Thyroid gland (tissue), 4 donors: ENCODE measurements at regions not wholly inside any gene's neighbourhood (a gene's known extent, or its start where the extent isn't known, plus 50 kb on each side); places are given as distances from the start of the nearest gene placed in this dataset.

Source experiments
- CTCF ChIP-seq, 6 experiments: fragments of 200-600 bp in 3 of 6; fragments of 450-650 bp in 3 of 6; sonication (generic) in 3 of 6; IDR thresholded peaks; one replicate each; pipeline ENCODE4 v1.5.1; 2016 to 2019; ENCODE audit warnings: antibody characterized with exemption in 6 of 6, mild to moderate bottlenecking in 2 of 6, inconsistent platforms in 1 of 6, moderate library complexity in 1 of 6
- POLR2A ChIP-seq, 2 donors: fragments of 450-650 bp; IDR thresholded peaks; one replicate each; pipeline ENCODE4 v1.6.1; 2017; ENCODE audit warnings: antibody characterized with exemption in 2 of 2, mild to moderate bottlenecking in 2 of 2, moderate library complexity in 1 of 2

GRCh38 chr2:122083256-122084048, 328.0 kb downstream of the TSN start:
- TF ChIP-seq CTCF (IDR thresholded peaks at IDR 0.05) (no peak), POLR2A (IDR thresholded peaks at IDR 0.05) (no peak)
